Umbilical cord (tissue), 1 donor: ENCODE measurements at regions not wholly inside any gene's neighbourhood (a gene's known extent, or its start where the extent isn't known, plus 50 kb on each side); places are given as distances from the start of the nearest gene placed in this dataset.
"Not testable (repeated sequence)": the region's sequence is repeated elsewhere in the genome, so short reads cannot be mapped to it uniquely, and the experiment has no call there.

ENCODE experiments used
- DNase-seq: peaks from one replicate; pipeline ENCODE4 v3.0.0-alpha.2; 2015; ENCODE audit warnings: low spot score

- DNase-seq = no peak
Observed at GRCh38 chrX:104391906-104392305, 137.2 kb upstream of the ESX1 start.

GRCh38 chrX:104376937-104377336 is 122.2 kb upstream of the ESX1 start:
- no peak for DNase-seq

GRCh38 chrX:104372547-104372946 is 117.8 kb upstream of the ESX1 start:
- DNase-seq = no peak

- DNase-seq = peak; percentile 5
Observed at GRCh38 chrX:104370089-104370488, 115.4 kb upstream of the ESX1 start.

GRCh38 chrX:104360774-104361173 is 106.0 kb upstream of the ESX1 start:
- not testable (repeated sequence) for DNase-seq

GRCh38 chrX:104359124-104359523 is 104.4 kb upstream of the ESX1 start:
- DNase-seq = no peak

- DNase-seq = no peak
Observed at GRCh38 chrX:104351173-104351769, 96.5 kb upstream of the ESX1 start.

- no peak for DNase-seq
Observed at GRCh38 chrX:104347860-104348259, 93.1 kb upstream of the ESX1 start.

- DNase-seq = peak; percentile 14
Observed at GRCh38 chrX:104343428-104344129, 88.8 kb upstream of the ESX1 start.

- DNase-seq = no peak
Observed at GRCh38 chrX:104342065-104342464, 87.3 kb upstream of the ESX1 start.

GRCh38 chrX:104335756-104336155 is 81.0 kb upstream of the ESX1 start:
- DNase-seq = no peak

GRCh38 chrX:104334971-104335370 is 80.2 kb upstream of the ESX1 start:
- DNase-seq = no peak

GRCh38 chrX:104330966-104331365 is 76.2 kb upstream of the ESX1 start:
- no peak for DNase-seq

GRCh38 chrX:104329731-104330130 is 75.0 kb upstream of the ESX1 start:
- DNase-seq = no peak

- no peak for DNase-seq
Observed at GRCh38 chrX:104325213-104325585, 70.5 kb upstream of the ESX1 start.

- DNase-seq = no peak
Observed at GRCh38 chrX:104324461-104325212, 69.9 kb upstream of the ESX1 start.

- no peak for DNase-seq
Observed at GRCh38 chrX:104319346-104319745, 64.6 kb upstream of the ESX1 start.

GRCh38 chrX:104318330-104319009 is 63.7 kb upstream of the ESX1 start:
- DNase-seq = no peak

- DNase-seq = no peak
Observed at GRCh38 chrX:104316739-104317138, 62.0 kb upstream of the ESX1 start.

GRCh38 chrX:104315555-104315954 is 60.8 kb upstream of the ESX1 start:
- DNase-seq = no peak

- no peak for DNase-seq
Observed at GRCh38 chrX:104310657-104311254, 56.0 kb upstream of the ESX1 start.

GRCh38 chrX:104310090-104310489 is 55.4 kb upstream of the ESX1 start:
- peak; percentile 6 for DNase-seq
